Liver (tissue), 8 donors: ENCODE measurements at regions not wholly inside any gene's neighbourhood (a gene's known extent, or its start where the extent isn't known, plus 50 kb on each side); places are given as distances from the start of the nearest gene placed in this dataset.
A peak's percentile ranks its signal among the peaks of the same experiment; 100 is the strongest.

Source experiments
- DNase-seq: peaks from one replicate; pipeline ENCODE4 v3.0.0-alpha.2; 2017; ENCODE audit warnings: low spot score
- H3K27ac ChIP-seq, 2 donors: one replicate each; pipeline ENCODE4 v1.7.0; 2013; ENCODE audit warnings: inconsistent platforms in 2 of 2, low read length in 2 of 2, control low read depth in 1 of 2, low read depth in 1 of 2, mild to moderate bottlenecking in 1 of 2
- H3K27me3 ChIP-seq, 4 donors: one replicate each; pipeline versions ENCODE4 v1.6.1 to v1.7.0; 2013; ENCODE audit warnings: low read length in 3 of 4, inconsistent platforms in 1 of 4, mild to moderate bottlenecking in 1 of 4, moderate library complexity in 1 of 4; ENCODE audit not compliant: control insufficient read depth in 4 of 4, insufficient read depth in 4 of 4
- H3K36me3 ChIP-seq, 4 donors: one replicate each; pipeline versions ENCODE4 v1.6.1 to v1.7.0; 2013; ENCODE audit warnings: low read length in 3 of 4, mild to moderate bottlenecking in 3 of 4, low read depth in 1 of 4, moderate library complexity in 1 of 4; ENCODE audit not compliant: control insufficient read depth in 4 of 4, insufficient read depth in 3 of 4
- H3K4me1 ChIP-seq, 4 donors: one replicate each; pipeline versions ENCODE4 v1.6.1 to v1.7.0; 2013; ENCODE audit warnings: low read length in 3 of 4, mild to moderate bottlenecking in 3 of 4, moderate library complexity in 1 of 4; ENCODE audit not compliant: control insufficient read depth in 4 of 4, insufficient read depth in 4 of 4
- H3K4me3 ChIP-seq, 3 donors: one replicate each; pipeline versions ENCODE4 v1.6.1 to v1.7.0; 2013; ENCODE audit warnings: low read length in 3 of 3, control low read depth in 1 of 3, low read depth in 1 of 3, mild to moderate bottlenecking in 1 of 3
- H3K9ac ChIP-seq, 2 donors: one replicate each; pipeline ENCODE4 v1.7.0; 2013; ENCODE audit warnings: low read length in 2 of 2, mild to moderate bottlenecking in 2 of 2, moderate library complexity in 2 of 2, control low read depth in 1 of 2, low read depth in 1 of 2
- H3K9me3 ChIP-seq, 4 donors: one replicate each; pipeline versions ENCODE4 v1.6.1 to v1.7.0; 2013; ENCODE audit warnings: low read length in 3 of 4; ENCODE audit not compliant: control insufficient read depth in 4 of 4
- ATF3 ChIP-seq: IDR thresholded peaks from 2 replicates; pipeline ENCODE4 v1.6.1; 2016; ENCODE audit warnings: antibody characterized with exemption
- CTCF ChIP-seq: fragments of 150-350 bp; IDR thresholded peaks from 2 replicates; pipeline ENCODE4 v1.5.1; 2017; ENCODE audit warnings: improper control_type of control experiment, low read depth, low read length; ENCODE audit not compliant: missing input control
- EGR1 ChIP-seq, 2 donors: IDR thresholded peaks; 2 replicates each; pipeline ENCODE4 v1.6.1; 2016 to 2018; ENCODE audit warnings: antibody characterized with exemption in 2 of 2, low read depth in 2 of 2
- FOXA1 ChIP-seq: IDR thresholded peaks from 2 replicates; pipeline ENCODE4 v1.6.1; 2016; ENCODE audit warnings: antibody characterized with exemption
- FOXA2 ChIP-seq: IDR thresholded peaks from 2 replicates; pipeline ENCODE4 v1.6.1; 2016; ENCODE audit warnings: antibody characterized with exemption
- GABPA ChIP-seq, 2 donors: IDR thresholded peaks in 1 of 2; conservative IDR thresholded peaks in 1 of 2; 2 replicates each; pipeline ENCODE4 v1.6.1; 2016; ENCODE audit warnings: antibody characterized with exemption in 2 of 2, mild to moderate bottlenecking in 1 of 2, moderate library complexity in 1 of 2
- HNF4A ChIP-seq, 2 donors: conservative IDR thresholded peaks; 2 replicates each; pipeline ENCODE4 v1.6.1; 2016; ENCODE audit warnings: antibody characterized with exemption in 2 of 2, mild to moderate bottlenecking in 2 of 2
- HNF4G ChIP-seq: IDR thresholded peaks from 2 replicates; pipeline ENCODE4 v1.6.1; 2016; ENCODE audit warnings: antibody characterized with exemption
- JUND ChIP-seq, 2 donors: IDR thresholded peaks; 2 replicates each; pipeline ENCODE4 v1.6.1; 2016; ENCODE audit warnings: antibody characterized with exemption in 2 of 2
- MAX ChIP-seq: IDR thresholded peaks from 2 replicates; pipeline ENCODE4 v1.6.1; 2016; ENCODE audit warnings: antibody characterized with exemption
- NR2F2 ChIP-seq: IDR thresholded peaks from 2 replicates; pipeline ENCODE4 v1.6.1; 2016; ENCODE audit warnings: antibody characterized with exemption
- RAD21 ChIP-seq, 2 donors: IDR thresholded peaks; 2 replicates each; pipeline ENCODE4 v1.6.1; 2016; ENCODE audit warnings: antibody characterized with exemption in 2 of 2, mild to moderate bottlenecking in 2 of 2
- REST ChIP-seq: IDR thresholded peaks from 2 replicates; pipeline ENCODE4 v1.6.1; 2016; ENCODE audit warnings: antibody characterized with exemption, mild to moderate bottlenecking
- RXRA ChIP-seq, 2 donors: IDR thresholded peaks; 2 replicates each; pipeline ENCODE4 v1.6.1; 2017 to 2018; ENCODE audit warnings: antibody characterized with exemption in 2 of 2, mild to moderate bottlenecking in 1 of 2
- SP1 ChIP-seq: IDR thresholded peaks from 2 replicates; pipeline ENCODE4 v1.6.1; 2018; ENCODE audit warnings: antibody characterized with exemption, mild to moderate bottlenecking
- YY1 ChIP-seq: IDR thresholded peaks from 2 replicates; pipeline ENCODE4 v1.6.1; 2016; ENCODE audit warnings: antibody characterized with exemption, mild to moderate bottlenecking
- ZBTB33 ChIP-seq: IDR thresholded peaks from 2 replicates; pipeline ENCODE4 v1.6.1; 2016; ENCODE audit warnings: antibody characterized with exemption
- WGBS: extraction: QIAGEN DNeasy Blood & Tissue Kit; methylation state at CpG from one replicate; pipeline ENCODE4 v1.1.7; 2013; 5-methylcytosine and 5-hydroxymethylcytosine counted together
- donor health status: healthy.
- donor health status: healthy.
- donor health status: healthy.
- donor health status: healthy.
- donor health status: healthy.

GRCh38 chr3:76024640-76025039 is 239.3 kb upstream of the ZNF717 start:
- no peak for TF ChIP-seq SP1
- no peak for TF ChIP-seq ZBTB33
- no peak for TF ChIP-seq FOXA1
- no peak for TF ChIP-seq MAX
- TF ChIP-seq CTCF: peak; percentile 49
- TF ChIP-seq FOXA2: no peak
- no peak for TF ChIP-seq RXRA (IDR thresholded peaks at IDR 0.05)
- peak; percentile 76 to 79 for TF ChIP-seq RAD21 (IDR thresholded peaks at IDR 0.05)
- 27% methylated on average over 2 of the region's 2 CpGs for WGBS
- no peaks in the 10 kb centered on the region for H3K4me1 ChIP-seq
- H3K9ac ChIP-seq: no peak overlapping the region
- H3K9me3 ChIP-seq: no peaks in the 10 kb centered on the region
- no peak overlapping the region for H3K4me3 ChIP-seq
- no peak overlapping the region for H3K27ac ChIP-seq
- H3K27me3 ChIP-seq: no peaks in the 10 kb centered on the region
- no peak for DNase-seq
- no peaks in the 10 kb centered on the region for H3K36me3 ChIP-seq

- no peak for DNase-seq
- Histone ChIP-seq H3K27ac (no peak overlapping the region), H3K9me3 (no peaks in the 10 kb centered on the region), H3K36me3 (no peaks in the 10 kb centered on the region), H3K4me1 (no peaks in the 10 kb centered on the region), H3K9ac (no peak overlapping the region), H3K4me3 (no peak overlapping the region), H3K27me3 (no peaks in the 10 kb centered on the region)
- WGBS: 83% methylated on average over 1 of the region's 1 CpG
- TF ChIP-seq CTCF (no peak), FOXA1 (no peak), FOXA2 (no peak), YY1 (no peak), MAX (no peak), ATF3 (no peak), RAD21 (IDR thresholded peaks at IDR 0.05) (no peak), RXRA (IDR thresholded peaks at IDR 0.05) (no peak), REST (no peak), SP1 (no peak), NR2F2 (no peak), EGR1 (IDR thresholded peaks at IDR 0.05; ENCODE audit: low read depth in 2 of 2) (no peak), ZBTB33 (no peak), HNF4G (no peak), HNF4A (conservative IDR thresholded peaks at IDR 0.05) (no peak), JUND (IDR thresholded peaks at IDR 0.05) (no peak), GABPA (IDR thresholded peaks at IDR 0.05 in 1 of 2, conservative IDR thresholded peaks at IDR 0.05 in 1 of 2) (no peak)
Observed at GRCh38 chr3:76025561-76025960, 240.2 kb upstream of the ZNF717 start.
